Adipocyte (in vitro differentiated cells): ENCODE measurements at regions not wholly inside any gene's neighbourhood (a gene's known extent, or its start where the extent isn't known, plus 50 kb on each side); places are given as distances from the start of the nearest gene placed in this dataset.

Experiments
- DNase-seq: peaks from one replicate; pipeline ENCODE4 v3.0.0-alpha.2; 2015; ENCODE audit warnings: low read depth
- H3K27me3 ChIP-seq: replicated peaks from 2 replicates; pipeline ENCODE4 v1.7.0; 2013; ENCODE audit warnings: mild to moderate bottlenecking, low read length, moderate library complexity; ENCODE audit not compliant: control insufficient read depth, insufficient read depth
- H3K36me3 ChIP-seq: 2 replicates; pipeline ENCODE4 v1.7.0; 2013; ENCODE audit warnings: low read length, mild to moderate bottlenecking, moderate library complexity; ENCODE audit not compliant: control insufficient read depth, insufficient read depth, severe bottlenecking
- H3K4me1 ChIP-seq: 2 replicates; pipeline ENCODE4 v1.7.0; 2013; ENCODE audit warnings: mild to moderate bottlenecking, low read length, moderate library complexity; ENCODE audit not compliant: control insufficient read depth, insufficient read depth
- H3K4me3 ChIP-seq: 2 replicates; pipeline ENCODE4 v1.7.0; 2013; ENCODE audit warnings: mild to moderate bottlenecking, low read length, moderate library complexity
- H3K9ac ChIP-seq: 2 replicates; pipeline ENCODE4 v1.7.0; 2013; ENCODE audit warnings: mild to moderate bottlenecking, low read length, moderate library complexity
- H3K9me3 ChIP-seq: 2 replicates; pipeline ENCODE4 v1.7.0; 2013; ENCODE audit warnings: mild to moderate bottlenecking, low read length, moderate library complexity; ENCODE audit not compliant: control insufficient read depth

GRCh38 chr5:143480001-143480400 is 76.5 kb upstream of the NR3C1 start:
- no peak for DNase-seq
- Histone ChIP-seq H3K27me3 (no peaks in the 10 kb centered on the region), H3K9me3 (no peaks in the 10 kb centered on the region), H3K4me3 (no peak overlapping the region), H3K4me1 (peaks cover 38% of the 10 kb centered on the region), H3K9ac (no peak overlapping the region), H3K36me3 (no peaks in the 10 kb centered on the region)

GRCh38 chr5:143479394-143479793 is 75.9 kb upstream of the NR3C1 start:
- Histone ChIP-seq H3K4me3 (no peak overlapping the region), H3K9me3 (no peaks in the 10 kb centered on the region), H3K27me3 (no peaks in the 10 kb centered on the region), H3K4me1 (peaks cover 36% of the 10 kb centered on the region), H3K9ac (no peak overlapping the region), H3K36me3 (no peaks in the 10 kb centered on the region)
- DNase-seq = no peak

DNA sequence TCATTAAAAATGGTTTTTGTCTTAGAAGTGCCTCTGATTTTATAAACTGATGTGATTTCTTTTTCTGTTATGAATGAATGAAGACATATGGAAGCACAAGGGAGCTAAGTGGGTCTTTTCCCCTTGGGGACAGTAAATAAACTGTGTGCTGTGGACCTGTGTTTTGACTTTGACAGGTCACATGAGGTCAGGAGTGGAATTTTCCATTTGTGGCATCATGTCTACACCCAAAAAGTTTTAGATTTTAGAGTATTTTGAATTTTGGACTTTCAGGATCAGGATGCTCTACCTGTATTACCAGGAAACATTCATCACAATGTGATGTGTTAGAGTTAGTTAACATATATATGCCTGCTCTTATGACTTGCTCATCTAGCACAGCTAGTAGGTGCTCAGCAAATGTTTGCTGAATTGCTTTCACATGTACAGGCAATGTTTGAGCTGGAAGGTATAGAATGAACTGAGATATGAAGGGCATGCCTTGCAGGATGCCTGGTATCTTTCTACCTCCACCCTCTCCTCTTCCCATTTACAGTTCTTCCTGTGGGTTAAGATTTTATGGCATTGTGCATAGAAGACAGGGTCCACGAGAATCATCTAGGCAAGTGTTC is 73.2 kb upstream of the NR3C1 start:
- Histone ChIP-seq H3K36me3 (no peaks in the 10 kb centered on the region), H3K9ac (no peak overlapping the region), H3K27me3 (no peaks in the 10 kb centered on the region), H3K4me1 (peaks cover 15% of the 10 kb centered on the region), H3K4me3 (no peak overlapping the region), H3K9me3 (no peaks in the 10 kb centered on the region)
- DNase-seq = no peak

GRCh38 chr5:143474616-143475015 is 71.1 kb upstream of the NR3C1 start:
- H3K4me3 ChIP-seq = no peak overlapping the region
- H3K36me3 ChIP-seq = no peaks in the 10 kb centered on the region
- no peaks in the 10 kb centered on the region for H3K9me3 ChIP-seq
- no peaks in the 10 kb centered on the region for H3K27me3 ChIP-seq
- H3K4me1 ChIP-seq = peaks cover 18% of the 10 kb centered on the region
- H3K9ac ChIP-seq = no peak overlapping the region
- DNase-seq = no peak

DNA sequence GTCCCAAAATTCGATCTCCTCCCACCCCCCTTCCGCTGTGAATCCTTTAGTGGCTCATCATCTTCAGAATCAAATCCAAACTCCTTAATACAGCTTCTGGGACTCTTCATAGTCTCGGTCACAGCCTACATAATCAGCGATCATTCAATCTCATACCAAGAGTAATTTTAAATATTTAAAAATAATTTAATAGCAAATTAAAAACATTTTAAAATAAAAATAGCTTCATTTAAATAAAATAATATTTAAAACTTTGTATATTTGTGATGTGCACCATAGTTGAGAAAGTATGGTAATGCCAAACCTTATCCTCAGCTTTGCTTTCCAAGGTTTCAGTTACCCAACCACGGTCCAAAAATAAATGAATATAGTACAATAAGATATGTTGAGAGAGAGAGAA is 70.0 kb upstream of the NR3C1 start:
- Histone ChIP-seq H3K9ac (no peak overlapping the region), H3K36me3 (no peaks in the 10 kb centered on the region), H3K9me3 (no peaks in the 10 kb centered on the region), H3K4me1 (peaks cover 18% of the 10 kb centered on the region), H3K27me3 (no peaks in the 10 kb centered on the region), H3K4me3 (no peak overlapping the region)
- no peak for DNase-seq

DNA sequence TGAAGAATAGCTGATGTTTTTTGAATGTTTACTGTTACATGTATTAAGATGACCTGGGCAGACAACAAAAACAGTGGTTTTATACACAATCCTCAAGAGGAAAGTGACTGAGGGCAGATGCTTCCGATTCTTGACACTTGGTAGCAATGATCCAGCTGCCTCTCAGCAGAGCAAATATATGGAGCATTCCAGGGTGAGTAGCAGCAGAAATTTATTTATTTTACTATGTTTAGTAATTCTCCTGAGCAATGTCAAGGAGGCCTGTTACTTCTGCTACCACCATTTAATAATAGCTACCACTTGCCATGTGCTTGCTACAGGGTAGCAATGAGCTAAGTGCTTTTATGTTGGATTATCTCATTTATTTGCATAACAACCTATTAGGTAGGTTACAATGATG is 69.1 kb upstream of the NR3C1 start:
- peaks cover 18% of the 10 kb centered on the region for H3K4me1 ChIP-seq
- H3K36me3 ChIP-seq = no peaks in the 10 kb centered on the region
- no peak overlapping the region for H3K4me3 ChIP-seq
- no peak overlapping the region for H3K9ac ChIP-seq
- no peak for DNase-seq
- no peaks in the 10 kb centered on the region for H3K27me3 ChIP-seq
- no peaks in the 10 kb centered on the region for H3K9me3 ChIP-seq

DNA sequence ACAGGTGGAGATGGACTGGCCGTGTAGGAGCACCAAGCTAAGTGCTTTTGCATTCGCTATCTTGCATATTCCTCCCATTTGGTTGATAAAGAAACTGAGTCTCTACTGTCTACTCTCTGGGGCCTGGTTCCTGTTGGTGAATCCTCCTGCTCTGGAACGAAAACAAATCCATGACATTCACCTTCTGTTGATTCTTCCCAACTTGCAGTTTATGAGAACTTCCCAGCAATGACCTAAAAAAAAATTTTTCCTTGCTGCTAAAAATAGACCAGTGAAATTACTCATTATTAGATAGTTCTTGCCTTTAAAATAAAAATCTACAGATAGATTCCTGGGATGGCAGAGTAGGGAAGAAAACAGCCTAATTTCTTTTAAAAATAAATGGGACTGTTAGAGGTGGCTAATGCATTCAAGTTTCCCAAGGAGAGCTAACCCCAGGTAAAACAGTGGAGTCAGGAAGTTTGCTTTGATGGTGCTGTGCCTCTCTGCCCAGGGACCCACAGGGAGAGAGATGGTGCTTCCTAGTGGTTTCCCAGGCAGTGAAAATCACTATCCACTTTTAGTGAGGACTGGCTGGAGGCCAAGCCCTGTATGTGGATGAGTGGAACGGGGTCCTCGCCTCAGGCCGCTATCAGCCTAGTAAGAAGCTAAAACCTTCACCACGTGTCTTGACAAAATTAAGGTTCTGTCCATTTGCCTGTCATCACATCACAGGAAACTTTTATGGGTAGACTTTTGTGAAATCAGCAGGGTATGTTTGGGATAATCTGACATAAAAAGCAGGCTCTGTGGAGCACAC is 68.4 kb upstream of the NR3C1 start:
- peaks cover 18% of the 10 kb centered on the region for H3K4me1 ChIP-seq
- H3K9ac ChIP-seq = no peak overlapping the region
- H3K9me3 ChIP-seq = no peaks in the 10 kb centered on the region
- no peak overlapping the region for H3K4me3 ChIP-seq
- H3K36me3 ChIP-seq = no peaks in the 10 kb centered on the region
- no peak for DNase-seq
- no peaks in the 10 kb centered on the region for H3K27me3 ChIP-seq

GRCh38 chr5:143471041-143471509 is 67.6 kb upstream of the NR3C1 start:
- DNase-seq = peak; percentile 30
- Histone ChIP-seq H3K9me3 (no peaks in the 10 kb centered on the region), H3K36me3 (no peaks in the 10 kb centered on the region)

DNA sequence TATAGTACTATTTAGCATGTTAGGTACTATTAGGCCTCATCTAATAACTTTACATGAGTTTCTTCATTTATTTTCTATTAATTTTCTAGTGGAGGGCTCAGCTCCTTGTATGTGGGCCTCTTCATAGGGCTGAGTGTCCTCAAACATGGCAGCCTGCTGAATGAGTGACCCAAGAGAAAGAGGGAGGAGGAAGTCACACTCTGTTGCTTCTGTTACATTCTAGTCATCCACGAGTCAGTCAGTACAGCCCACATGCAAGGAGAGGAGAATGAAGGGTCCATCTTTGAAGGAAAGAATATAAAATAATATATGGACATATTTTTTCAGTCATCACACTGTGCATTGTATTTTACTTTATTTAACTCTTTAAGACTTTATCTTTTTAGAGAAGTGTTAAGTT is 66.6 kb upstream of the NR3C1 start:
- H3K4me3 ChIP-seq = no peak overlapping the region
- H3K9me3 ChIP-seq = no peaks in the 10 kb centered on the region
- no peak overlapping the region for H3K9ac ChIP-seq
- no peaks in the 10 kb centered on the region for H3K36me3 ChIP-seq
- no peaks in the 10 kb centered on the region for H3K27me3 ChIP-seq
- H3K4me1 ChIP-seq = peaks cover 24% of the 10 kb centered on the region
- no peak for DNase-seq

More at GRCh38 chr5:143471041-143471509, 67.6 kb upstream of the NR3C1 start:
- Histone ChIP-seq H3K4me3 (no peak overlapping the region), H3K9ac (no peak overlapping the region), H3K27me3 (no peaks in the 10 kb centered on the region), H3K4me1 (peaks cover 15% of the 10 kb centered on the region)

DNA sequence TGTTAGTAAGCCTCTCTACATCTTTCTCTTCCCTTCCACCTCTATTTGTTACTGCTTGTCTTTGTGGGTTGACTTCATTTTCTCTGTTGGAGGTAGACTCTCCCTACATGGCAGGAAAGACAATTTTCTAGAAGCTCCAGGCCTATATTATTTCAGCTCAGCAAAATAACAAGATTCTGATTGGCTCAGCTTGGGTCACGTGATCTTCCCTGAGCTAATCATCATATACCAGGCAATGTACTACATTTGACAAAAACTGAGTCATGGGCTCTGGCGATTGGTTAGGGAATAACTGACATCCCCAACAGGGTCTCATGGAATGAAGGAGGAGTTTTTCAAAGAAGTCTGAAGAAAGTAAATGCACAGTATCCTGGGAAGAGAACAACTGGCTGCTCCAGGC is 65.6 kb upstream of the NR3C1 start:
- no peak for DNase-seq
- H3K4me3 ChIP-seq = no peak overlapping the region

GRCh38 chr5:143466632-143467031 is 63.1 kb upstream of the NR3C1 start:
- H3K27me3 ChIP-seq = no peaks in the 10 kb centered on the region
- H3K9ac ChIP-seq = no peak overlapping the region
- DNase-seq = no peak
- H3K4me3 ChIP-seq = no peak overlapping the region
- no peaks in the 10 kb centered on the region for H3K36me3 ChIP-seq
- no peaks in the 10 kb centered on the region for H3K9me3 ChIP-seq
- peaks cover 25% of the 10 kb centered on the region for H3K4me1 ChIP-seq

More for the DNA sequence above, 65.6 kb upstream of the NR3C1 start:
- Histone ChIP-seq H3K9ac (no peak overlapping the region), H3K36me3 (no peaks in the 10 kb centered on the region), H3K4me1 (peaks cover 31% of the 10 kb centered on the region), H3K27me3 (no peaks in the 10 kb centered on the region), H3K9me3 (no peaks in the 10 kb centered on the region)
